Astrocyte (in vitro differentiated cells and primary cell): ENCODE measurements at regions not wholly inside any gene's neighbourhood (a gene's known extent, or its start where the extent isn't known, plus 50 kb on each side); places are given as distances from the start of the nearest gene placed in this dataset.

Experiments used
- CTCF ChIP-seq: IDR thresholded peaks from 2 replicates; pipeline ENCODE4 v1.5.1; 2011; ENCODE audit warnings: low read depth, mild to moderate bottlenecking, inconsistent platforms, low read length, moderate library complexity; ENCODE audit not compliant: insufficient read depth
- EZH2 ChIP-seq: IDR thresholded peaks from 2 replicates; pipeline ENCODE4 v1.6.1; 2012; ENCODE audit warnings: mild to moderate bottlenecking, low read length, inconsistent platforms; ENCODE audit not compliant: insufficient read depth

- no peak for TF ChIP-seq CTCF
- TF ChIP-seq EZH2, result no peak
These were observed 55.3 kb upstream of the RAD23B start for GRCh38 chr9:107227774-107228173.
